ENCODE measurements at regions not wholly inside any gene's neighbourhood (a gene's known extent, or its start where the extent isn't known, plus 50 kb on each side); places are given as distances from the start of the nearest gene placed in this dataset.

- H3K4me3 ChIP-seq (ENCODE audit: low read depth, low read length) = no peak overlapping the region
- TF ChIP-seq CTCF (IDR thresholded peaks at IDR 0.05; ENCODE audit: low read depth, low read length) (no peak), POLR2A (IDR thresholded peaks at IDR 0.05; ENCODE audit: extremely low read depth, insufficient read length) (no peak), MAX (IDR thresholded peaks at IDR 0.05; ENCODE audit: low read depth, low read length) (no peak), MYC (IDR thresholded peaks at IDR 0.05; ENCODE audit: low read depth, low read length) (no peak)
- no peak for DNase-seq (ENCODE audit: low read depth)
Observed at GRCh38 chr14:46399049-46399448, 252.5 kb downstream of the RPL10L start.

GRCh38 chr14:46384611-46385010 lies 267.0 kb downstream of the RPL10L start:
- no peak overlapping the region for H3K4me3 ChIP-seq (ENCODE audit: low read depth, low read length)
- no peak for DNase-seq (ENCODE audit: low read depth)
- TF ChIP-seq MAX (IDR thresholded peaks at IDR 0.05; ENCODE audit: low read depth, low read length) (no peak), POLR2A (IDR thresholded peaks at IDR 0.05; ENCODE audit: extremely low read depth, insufficient read length) (no peak), MYC (IDR thresholded peaks at IDR 0.05; ENCODE audit: low read depth, low read length) (no peak), CTCF (IDR thresholded peaks at IDR 0.05; ENCODE audit: low read depth, low read length) (no peak)

- H3K4me3 ChIP-seq (ENCODE audit: low read depth, low read length) = no peak overlapping the region
- no peak for TF ChIP-seq POLR2A (IDR thresholded peaks at IDR 0.05; ENCODE audit: extremely low read depth, insufficient read length)
- no peak for TF ChIP-seq MYC (IDR thresholded peaks at IDR 0.05; ENCODE audit: low read depth, low read length)
- no peak for TF ChIP-seq CTCF (IDR thresholded peaks at IDR 0.05; ENCODE audit: low read depth, low read length)
- no peak for TF ChIP-seq MAX (IDR thresholded peaks at IDR 0.05; ENCODE audit: low read depth, low read length)
- no peak for DNase-seq (ENCODE audit: low read depth)
Observed at GRCh38 chr14:46381674-46382073, 269.9 kb downstream of the RPL10L start.

GRCh38 chr14:46378248-46378647 lies 273.3 kb downstream of the RPL10L start:
- no peak for TF ChIP-seq MYC (IDR thresholded peaks at IDR 0.05; ENCODE audit: low read depth, low read length)
- no peak for TF ChIP-seq MAX (IDR thresholded peaks at IDR 0.05; ENCODE audit: low read depth, low read length)
- TF ChIP-seq POLR2A (IDR thresholded peaks at IDR 0.05; ENCODE audit: extremely low read depth, insufficient read length) = no peak
- no peak for TF ChIP-seq CTCF (IDR thresholded peaks at IDR 0.05; ENCODE audit: low read depth, low read length)
- H3K4me3 ChIP-seq (ENCODE audit: low read depth, low read length) = no peak overlapping the region
- no peak for DNase-seq (ENCODE audit: low read depth)

GRCh38 chr14:46377305-46377704 lies 274.3 kb downstream of the RPL10L start:
- TF ChIP-seq MAX (IDR thresholded peaks at IDR 0.05; ENCODE audit: low read depth, low read length) (no peak), MYC (IDR thresholded peaks at IDR 0.05; ENCODE audit: low read depth, low read length) (no peak), CTCF (IDR thresholded peaks at IDR 0.05; ENCODE audit: low read depth, low read length) (no peak), POLR2A (IDR thresholded peaks at IDR 0.05; ENCODE audit: extremely low read depth, insufficient read length) (no peak)
- no peak overlapping the region for H3K4me3 ChIP-seq (ENCODE audit: low read depth, low read length)
- no peak for DNase-seq (ENCODE audit: low read depth)

GRCh38 chr14:46369391-46369790 lies 282.2 kb downstream of the RPL10L start:
- TF ChIP-seq POLR2A (IDR thresholded peaks at IDR 0.05; ENCODE audit: extremely low read depth, insufficient read length) (no peak), MYC (IDR thresholded peaks at IDR 0.05; ENCODE audit: low read depth, low read length) (no peak), CTCF (IDR thresholded peaks at IDR 0.05; ENCODE audit: low read depth, low read length) (no peak), MAX (IDR thresholded peaks at IDR 0.05; ENCODE audit: low read depth, low read length) (no peak)
- no peak overlapping the region for H3K4me3 ChIP-seq (ENCODE audit: low read depth, low read length)
- DNase-seq (ENCODE audit: low read depth) = no peak

Data from NB4 (cell line).